ENCODE measurements at regions not wholly inside any gene's neighbourhood (a gene's known extent, or its start where the extent isn't known, plus 50 kb on each side); places are given as distances from the start of the nearest gene placed in this dataset.

DNA sequence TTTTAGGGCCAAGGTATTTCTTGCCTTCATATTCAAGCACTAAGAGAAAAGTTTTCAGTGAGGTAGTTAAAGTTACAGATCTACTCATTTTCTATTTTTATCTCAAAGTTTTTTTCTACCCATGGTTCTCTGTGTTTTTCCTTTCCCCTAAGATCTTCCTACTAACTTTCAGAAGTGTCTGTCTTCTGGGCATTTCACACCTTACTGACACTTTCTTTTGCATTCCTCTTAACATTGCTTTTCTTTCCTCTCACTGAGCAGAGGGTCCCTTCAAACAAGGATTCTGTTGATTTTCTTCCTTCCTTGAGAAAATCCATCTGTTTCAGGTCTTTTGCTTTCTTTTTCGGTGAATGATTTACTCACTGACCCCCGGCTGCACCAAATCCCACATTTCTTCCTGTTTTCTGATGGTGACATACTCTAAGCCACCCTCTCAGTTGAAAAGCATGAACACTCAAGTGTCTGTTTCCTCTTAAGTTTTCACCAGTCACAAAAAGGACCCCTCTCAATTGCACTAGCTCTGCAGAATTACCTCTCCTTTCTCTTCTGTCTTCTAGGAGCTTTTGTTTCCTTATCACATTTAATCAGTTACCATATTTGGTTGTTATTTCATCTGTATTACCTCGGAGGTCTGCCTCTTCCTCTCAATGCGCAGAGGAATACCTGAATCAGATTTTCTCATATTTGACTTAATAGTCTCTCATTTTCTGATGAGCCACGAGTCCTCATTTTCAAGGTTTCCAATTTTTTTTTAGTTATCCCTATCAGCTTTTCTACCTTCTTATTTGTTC lies 73.5 kb upstream of the RNF217 start:
- TF ChIP-seq, protein P1, sequence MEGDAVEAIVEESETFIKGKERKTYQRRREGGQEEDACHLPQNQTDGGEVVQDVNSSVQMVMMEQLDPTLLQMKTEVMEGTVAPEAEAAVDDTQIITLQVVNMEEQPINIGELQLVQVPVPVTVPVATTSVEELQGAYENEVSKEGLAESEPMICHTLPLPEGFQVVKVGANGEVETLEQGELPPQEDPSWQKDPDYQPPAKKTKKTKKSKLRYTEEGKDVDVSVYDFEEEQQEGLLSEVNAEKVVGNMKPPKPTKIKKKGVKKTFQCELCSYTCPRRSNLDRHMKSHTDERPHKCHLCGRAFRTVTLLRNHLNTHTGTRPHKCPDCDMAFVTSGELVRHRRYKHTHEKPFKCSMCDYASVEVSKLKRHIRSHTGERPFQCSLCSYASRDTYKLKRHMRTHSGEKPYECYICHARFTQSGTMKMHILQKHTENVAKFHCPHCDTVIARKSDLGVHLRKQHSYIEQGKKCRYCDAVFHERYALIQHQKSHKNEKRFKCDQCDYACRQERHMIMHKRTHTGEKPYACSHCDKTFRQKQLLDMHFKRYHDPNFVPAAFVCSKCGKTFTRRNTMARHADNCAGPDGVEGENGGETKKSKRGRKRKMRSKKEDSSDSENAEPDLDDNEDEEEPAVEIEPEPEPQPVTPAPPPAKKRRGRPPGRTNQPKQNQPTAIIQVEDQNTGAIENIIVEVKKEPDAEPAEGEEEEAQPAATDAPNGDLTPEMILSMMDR (IDR thresholded peaks at IDR 0.05) = no peak
- TF ChIP-seq POLR2A (IDR thresholded peaks at IDR 0.05) = no peak
